Suprapubic skin (tissue), 4 donors: ENCODE measurements at regions not wholly inside any gene's neighbourhood (a gene's known extent, or its start where the extent isn't known, plus 50 kb on each side); places are given as distances from the start of the nearest gene placed in this dataset.

Experiments
- POLR2A ChIP-seq, 2 donors: fragments of 450-650 bp; IDR thresholded peaks; one replicate each; pipeline ENCODE4 v1.6.1; 2017; ENCODE audit warnings: antibody characterized with exemption in 2 of 2, mild to moderate bottlenecking in 2 of 2, moderate library complexity in 2 of 2
- POLR2AphosphoS5 ChIP-seq, 3 donors: sonication (generic); formaldehyde crosslinking; IDR thresholded peaks; one replicate each; pipeline ENCODE4 v1.6.1; 2017; ENCODE audit warnings: antibody characterized with exemption in 3 of 3

DNA sequence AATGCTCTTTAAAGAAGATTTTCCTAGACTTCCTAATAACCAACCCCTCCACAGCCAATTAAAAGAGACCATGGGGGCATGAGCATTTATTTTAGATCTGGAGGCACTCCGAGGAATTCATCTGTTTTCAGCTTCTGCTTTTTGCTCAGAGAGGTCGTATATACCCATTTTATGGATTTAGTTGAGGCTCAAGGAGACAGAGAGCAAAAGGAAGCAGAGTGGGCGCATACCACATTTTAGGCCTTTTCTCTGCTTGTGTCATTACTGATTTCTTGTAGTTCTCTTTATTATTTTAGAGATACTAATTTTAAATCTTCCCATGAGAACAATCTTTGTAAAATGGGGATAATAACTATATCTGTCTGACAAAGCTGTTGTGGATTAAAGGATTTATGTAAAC lies 129.6 kb upstream of the IFNGR1 start:
- no peak for TF ChIP-seq POLR2AphosphoS5 (IDR thresholded peaks at IDR 0.05)
- no peak for TF ChIP-seq POLR2A (IDR thresholded peaks at IDR 0.05)
